PC-3 (cell line): ENCODE measurements at regions not wholly inside any gene's neighbourhood (a gene's known extent, or its start where the extent isn't known, plus 50 kb on each side); places are given as distances from the start of the nearest gene placed in this dataset.

ENCODE experiments used
- ATAC-seq: fragments of 200-7000 bp; cut with Tn5 transposase; 2 replicates; pipeline ENCODE4 v1.9.1; 2020; ENCODE audit warnings: mild to moderate bottlenecking, moderate library complexity
- BruUV-seq: library from RNA; stranded (reverse); fragments of 400-500 nt; replicated peaks from 2 replicates; lab custom pipeline; 2021; lab: Mats Ljungman, UMichigan
- CTCF ChIA-PET: fragments of 300-600 bp; sonication (Branson Sonifier 250); formaldehyde crosslinking; loops from one replicate; lab custom pipeline; 2022; ENCODE audit warnings: antibody characterized with exemption; lab: Charles Lee
- POLR2A ChIA-PET: fragments of 300-600 bp; sonication (Branson Sonifier 250); formaldehyde crosslinking; loops from one replicate; lab custom pipeline; 2022; ENCODE audit warnings: antibody characterized with exemption; ENCODE audit not compliant: unreplicated experiment; lab: Charles Lee
- DNase-seq: peaks from one replicate; pipeline ENCODE4 v3.0.0-alpha.2; 2015
- H2AFZ ChIP-seq: fragments of 300-600 bp; sonication (generic); 2 replicates; pipeline ENCODE4 v1.6.0; 2016; ENCODE audit warnings: antibody characterized with exemption, low read length
- H3F3A ChIP-seq: fragments of 300-600 bp; sonication (generic); one replicate; pipeline ENCODE4 v1.6.0; 2017; ENCODE audit warnings: antibody characterized with exemption, low read length, control low read depth, mild to moderate bottlenecking; ENCODE audit not compliant: unreplicated experiment
- H3K27ac ChIP-seq: fragments of 300-600 bp; sonication (generic); 2 replicates; pipeline ENCODE4 v1.5.1; 2016; ENCODE audit warnings: mild to moderate bottlenecking, low read length
- H3K27me3 ChIP-seq: fragments of 300-600 bp; sonication (generic); 2 replicates; pipeline ENCODE4 v1.6.1; 2016; ENCODE audit warnings: low read length, mixed read lengths
- H3K36me3 ChIP-seq: fragments of 300-600 bp; sonication (generic); 2 replicates; pipeline ENCODE4 v1.6.1; 2016; ENCODE audit warnings: low read depth, mixed run types, low read length, mixed read lengths
- H3K4me1 ChIP-seq: fragments of 300-600 bp; sonication (generic); 2 replicates; pipeline ENCODE4 v1.5.1; 2016; ENCODE audit warnings: low read length; ENCODE audit not compliant: insufficient read depth
- H3K4me2 ChIP-seq: fragments of 300-600 bp; sonication (generic); 2 replicates; pipeline ENCODE4 v1.6.0; 2016; ENCODE audit warnings: low read length
- H3K4me3 ChIP-seq: fragments of 300-600 bp; sonication (generic); 2 replicates; pipeline ENCODE4 v1.5.1; 2016; ENCODE audit warnings: mild to moderate bottlenecking, low read length, mixed read lengths
- H3K79me2 ChIP-seq: fragments of 300-600 bp; sonication (generic); 2 replicates; pipeline ENCODE4 v1.6.1; 2017; ENCODE audit warnings: low read length, mixed read lengths
- H3K9ac ChIP-seq: fragments of 300-600 bp; sonication (generic); 2 replicates; pipeline ENCODE4 v1.6.0; 2016; ENCODE audit warnings: mild to moderate bottlenecking, low read length
- H3K9me2 ChIP-seq: fragments of 300-600 bp; sonication (generic); replicated peaks from 2 replicates; pipeline ENCODE4 v1.6.1; 2016; ENCODE audit warnings: mixed run types, low read length, mixed read lengths
- H3K9me3 ChIP-seq: fragments of 300-600 bp; sonication (generic); 2 replicates; pipeline ENCODE4 v1.6.1; 2016; ENCODE audit warnings: low read length, mixed read lengths
- H4K20me1 ChIP-seq: fragments of 300-600 bp; sonication (generic); 2 replicates; pipeline ENCODE4 v1.6.1; 2016; ENCODE audit warnings: low read length, mixed read lengths
- EZH2 ChIP-seq: fragments of 300-600 bp; sonication (generic); IDR thresholded peaks from one replicate; pipeline ENCODE4 v1.6.1; 2017; ENCODE audit warnings: antibody characterized with exemption, mild to moderate bottlenecking, low read length; ENCODE audit not compliant: unreplicated experiment
- EZH2phosphoT487 ChIP-seq: fragments of 300-600 bp; sonication (generic); IDR thresholded peaks from 2 replicates; pipeline ENCODE4 v1.6.1; 2018; ENCODE audit warnings: mild to moderate bottlenecking, antibody characterized with exemption, low read length, borderline replicate concordance
- intact Hi-C: fragments of 100-400 bp; cut with micrococcal nuclease; formaldehyde crosslinking; loops from 2 replicates; pipeline ENCODE4 v1.9.0; 2023
- TF ChIP-seq, protein P1 (sequence below): fragments of 300-600 bp; sonication (generic); conservative IDR thresholded peaks from 2 replicates; pipeline ENCODE4 v1.5.1; 2017; ENCODE audit warnings: antibody characterized with exemption, low read depth, mild to moderate bottlenecking, low read length

DNA sequence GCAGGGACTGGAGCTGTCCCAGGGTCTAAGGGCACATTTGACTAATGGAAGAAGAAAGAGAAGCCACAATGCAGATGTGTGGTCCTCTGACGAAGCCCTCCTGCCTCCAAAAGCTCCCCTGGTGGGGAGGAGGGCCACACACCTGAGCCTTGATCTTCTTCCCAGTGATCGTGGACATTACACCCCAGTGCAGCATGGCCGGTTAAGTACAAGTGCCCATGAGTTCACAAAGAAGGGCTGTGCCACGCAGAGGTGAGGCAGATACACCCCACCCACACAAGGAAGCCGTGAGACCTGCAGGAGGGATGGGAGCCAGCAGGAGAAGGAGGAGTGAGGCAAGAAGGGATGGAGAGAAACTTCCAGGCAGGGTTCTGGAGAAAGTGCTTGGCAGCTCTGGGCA lies 199.0 kb upstream of the MVB12B start:
- Histone ChIP-seq H3K9ac (no peak overlapping the region), H3K27ac (no peak overlapping the region), H3K4me2 (no peak overlapping the region), H2AFZ (no peak overlapping the region), H3K4me1 (no peaks in the 10 kb centered on the region), H3K27me3 (no peaks in the 10 kb centered on the region), H3K36me3 (no peaks in the 10 kb centered on the region), H3K9me2 (no peaks in the 10 kb centered on the region), H4K20me1 (no peaks in the 10 kb centered on the region), H3K4me3 (no peak overlapping the region), H3F3A (no peaks in the 10 kb centered on the region), H3K9me3 (no peaks in the 10 kb centered on the region), H3K79me2 (no peaks in the 10 kb centered on the region)
- BruUV-seq: no TSS peak
- intact Hi-C loops: no loop called here
- ATAC-seq (no peak), DNase-seq (no peak)
- ChIA-PET CTCF (no interaction called here), POLR2A (no interaction called here)
- TF ChIP-seq, protein P1, sequence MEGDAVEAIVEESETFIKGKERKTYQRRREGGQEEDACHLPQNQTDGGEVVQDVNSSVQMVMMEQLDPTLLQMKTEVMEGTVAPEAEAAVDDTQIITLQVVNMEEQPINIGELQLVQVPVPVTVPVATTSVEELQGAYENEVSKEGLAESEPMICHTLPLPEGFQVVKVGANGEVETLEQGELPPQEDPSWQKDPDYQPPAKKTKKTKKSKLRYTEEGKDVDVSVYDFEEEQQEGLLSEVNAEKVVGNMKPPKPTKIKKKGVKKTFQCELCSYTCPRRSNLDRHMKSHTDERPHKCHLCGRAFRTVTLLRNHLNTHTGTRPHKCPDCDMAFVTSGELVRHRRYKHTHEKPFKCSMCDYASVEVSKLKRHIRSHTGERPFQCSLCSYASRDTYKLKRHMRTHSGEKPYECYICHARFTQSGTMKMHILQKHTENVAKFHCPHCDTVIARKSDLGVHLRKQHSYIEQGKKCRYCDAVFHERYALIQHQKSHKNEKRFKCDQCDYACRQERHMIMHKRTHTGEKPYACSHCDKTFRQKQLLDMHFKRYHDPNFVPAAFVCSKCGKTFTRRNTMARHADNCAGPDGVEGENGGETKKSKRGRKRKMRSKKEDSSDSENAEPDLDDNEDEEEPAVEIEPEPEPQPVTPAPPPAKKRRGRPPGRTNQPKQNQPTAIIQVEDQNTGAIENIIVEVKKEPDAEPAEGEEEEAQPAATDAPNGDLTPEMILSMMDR: no peak
- TF ChIP-seq EZH2phosphoT487 (no peak), EZH2 (no peak)

DNA sequence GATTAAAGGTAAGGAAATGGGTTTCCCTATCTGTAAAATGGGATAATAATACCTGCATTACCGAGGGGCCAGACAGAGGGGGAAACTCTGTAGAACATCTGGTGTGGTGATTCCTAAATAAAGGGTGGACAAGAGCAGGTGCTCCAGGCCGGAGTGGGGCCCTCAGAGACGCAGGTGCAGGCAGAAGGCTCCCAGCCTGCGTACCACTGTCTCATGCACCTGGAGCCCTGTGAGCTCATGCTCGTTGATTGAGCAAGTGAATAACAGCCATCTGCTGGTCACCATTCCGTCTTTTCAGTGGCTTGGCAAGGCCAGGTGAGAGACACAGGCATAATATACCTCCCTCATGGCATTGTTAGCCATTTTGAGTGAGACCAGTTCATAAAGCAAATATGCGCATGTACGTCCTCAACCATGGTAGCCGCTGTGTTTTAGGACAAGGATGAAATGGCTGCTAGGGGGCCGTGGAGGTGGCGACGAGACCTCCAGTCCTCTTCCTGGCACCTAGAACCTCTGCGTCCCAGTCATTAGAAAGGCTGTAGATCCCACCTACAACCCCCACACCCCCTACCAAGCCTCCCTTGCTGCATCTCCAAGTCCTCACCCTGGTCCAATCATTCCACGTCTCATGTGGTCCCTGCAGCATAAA lies 198.0 kb upstream of the MVB12B start:
- no peaks in the 10 kb centered on the region for H3K9me2 ChIP-seq
- no peak overlapping the region for H3K27ac ChIP-seq
- no TSS peak for BruUV-seq
- H3K4me1 ChIP-seq: no peaks in the 10 kb centered on the region
- no peaks in the 10 kb centered on the region for H4K20me1 ChIP-seq
- no peak overlapping the region for H3K9ac ChIP-seq
- intact Hi-C loops: no loop called here
- H3K79me2 ChIP-seq: no peaks in the 10 kb centered on the region
- TF ChIP-seq EZH2: no peak
- TF ChIP-seq EZH2phosphoT487: no peak
- TF ChIP-seq, protein P1: no peak
- H3K27me3 ChIP-seq: no peaks in the 10 kb centered on the region
- CTCF ChIA-PET: no interaction called here
- no peak overlapping the region for H3K4me2 ChIP-seq
- no peaks in the 10 kb centered on the region for H3F3A ChIP-seq
- POLR2A ChIA-PET: no interaction called here
- no peak overlapping the region for H3K4me3 ChIP-seq
- no peaks in the 10 kb centered on the region for H3K36me3 ChIP-seq
- DNase-seq (no peak), ATAC-seq (no peak)
- no peaks in the 10 kb centered on the region for H3K9me3 ChIP-seq
- H2AFZ ChIP-seq: no peak overlapping the region
